Lower leg skin (tissue), 4 donors: ENCODE measurements at regions not wholly inside any gene's neighbourhood (a gene's known extent, or its start where the extent isn't known, plus 50 kb on each side); places are given as distances from the start of the nearest gene placed in this dataset.

Experiments used
- DNase-seq, 2 donors: peaks; one replicate each; pipeline ENCODE4 v3.0.0-alpha.2; 2019; ENCODE audit warnings: low spot score in 2 of 2
- H3K4me3 ChIP-seq: fragments of 200-600 bp; sonication (generic); 2 replicates; pipeline ENCODE4 v1.5.1; 2017; ENCODE audit warnings: mild to moderate bottlenecking, low read depth; ENCODE audit not compliant: poor library complexity, severe bottlenecking
- CTCF ChIP-seq, 3 donors: fragments of 450-650 bp; IDR thresholded peaks; one replicate each; pipeline ENCODE4 v1.5.1; 2016; ENCODE audit warnings: antibody characterized with exemption in 3 of 3, mild to moderate bottlenecking in 3 of 3, moderate library complexity in 2 of 3
- POLR2A ChIP-seq, 2 donors: fragments of 450-650 bp; IDR thresholded peaks; one replicate each; pipeline ENCODE4 v1.6.1; 2016 to 2017; ENCODE audit warnings: antibody characterized with exemption in 2 of 2, mild to moderate bottlenecking in 1 of 2, moderate library complexity in 1 of 2
- WGBS, 2 donors: methylation state at CpG; one replicate each; pipeline ENCODE4 v1.1.5; 2018; 5-methylcytosine and 5-hydroxymethylcytosine counted together
- intact Hi-C: fragments of 100-400 bp; cut with DNase I; formaldehyde crosslinking; loops from one replicate; pipeline ENCODE4 v1.15.0; 2023; ENCODE audit warnings: low total_unique reads

DNA sequence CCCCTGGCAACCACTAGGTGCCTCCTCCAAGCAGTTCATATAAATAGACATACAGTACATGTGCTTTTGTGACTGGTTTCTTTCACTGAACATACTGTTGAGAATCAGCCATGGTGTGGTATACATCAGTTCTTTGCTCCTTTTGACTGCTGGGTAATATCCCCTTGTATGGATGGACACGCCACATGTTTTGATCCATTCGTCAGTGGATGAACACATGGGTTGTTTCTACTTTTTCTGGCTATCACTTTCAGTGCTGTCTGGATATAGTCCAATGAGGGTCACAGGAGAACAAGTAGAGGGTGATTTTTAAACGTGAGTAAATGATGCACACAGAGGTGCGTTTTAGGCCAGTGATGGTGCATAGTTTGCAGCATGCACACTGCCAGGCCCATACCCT, 183.9 kb downstream of the FOXA2 start:
- intact Hi-C loops: no loop called here
- no peak for TF ChIP-seq POLR2A (IDR thresholded peaks at IDR 0.05)
- TF ChIP-seq CTCF (IDR thresholded peaks at IDR 0.05): no peak
- no peak for DNase-seq
- no peak overlapping the region for H3K4me3 ChIP-seq
- WGBS, 2 donors: 82 to 90% methylated on average over 4 of the region's 4 CpGs

GRCh38 chr20:22394583-22394982, 189.8 kb downstream of the FOXA2 start:
- DNase-seq: no peak
- intact Hi-C loops: no loop called here
- no peak for TF ChIP-seq POLR2A (IDR thresholded peaks at IDR 0.05)
- no peak for TF ChIP-seq CTCF (IDR thresholded peaks at IDR 0.05)
- no peak overlapping the region for H3K4me3 ChIP-seq
- WGBS, 2 donors: 83 to 88% methylated on average over 1 of the region's 1 CpG

GRCh38 chr20:22390543-22390903, 193.8 kb downstream of the FOXA2 start:
- intact Hi-C loops: no loop called here

GRCh38 chr20:22389836-22390542, 194.4 kb downstream of the FOXA2 start:
- 53 to 59% methylated on average over 8 of the region's 8 CpGs for WGBS, 2 donors
- intact Hi-C loops: no loop called here
- no peak for DNase-seq

More at GRCh38 chr20:22390543-22390903, 193.8 kb downstream of the FOXA2 start:
- TF ChIP-seq CTCF (IDR thresholded peaks at IDR 0.05): no peak
- no peak for TF ChIP-seq POLR2A (IDR thresholded peaks at IDR 0.05)
- 76 to 82% methylated on average over 5 of the region's 5 CpGs for WGBS, 2 donors
- H3K4me3 ChIP-seq: no peak overlapping the region
- no peak for DNase-seq

DNA sequence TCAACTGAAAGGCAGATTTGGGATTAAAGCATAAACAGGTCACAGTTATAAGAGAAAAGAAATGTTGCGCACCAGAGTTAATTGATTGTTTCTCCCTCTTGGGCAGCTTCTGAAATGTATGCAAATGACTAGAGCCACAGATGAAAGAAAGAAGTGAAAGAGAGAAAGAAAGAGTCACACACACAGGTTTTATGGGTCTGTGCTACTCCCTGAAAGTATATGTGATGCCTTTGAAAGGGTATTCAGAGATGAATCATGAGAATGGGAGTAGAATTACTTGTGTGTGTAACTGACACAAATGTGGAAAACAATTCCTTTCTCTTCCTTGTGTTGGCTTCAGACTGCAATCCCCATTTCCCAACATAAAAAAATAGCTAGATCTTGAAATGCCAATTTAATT, 196.9 kb downstream of the FOXA2 start:
- intact Hi-C loops: no loop called here
- no peak for DNase-seq
- TF ChIP-seq POLR2A (IDR thresholded peaks at IDR 0.05): no peak
- no peak for TF ChIP-seq CTCF (IDR thresholded peaks at IDR 0.05)
- H3K4me3 ChIP-seq: no peak overlapping the region
- 88 to 89% methylated on average over 1 of the region's 1 CpG for WGBS, 2 donors

More at GRCh38 chr20:22389836-22390542, 194.4 kb downstream of the FOXA2 start:
- no peak for TF ChIP-seq POLR2A (IDR thresholded peaks at IDR 0.05)
- no peak for TF ChIP-seq CTCF (IDR thresholded peaks at IDR 0.05)
- no peak overlapping the region for H3K4me3 ChIP-seq

DNA sequence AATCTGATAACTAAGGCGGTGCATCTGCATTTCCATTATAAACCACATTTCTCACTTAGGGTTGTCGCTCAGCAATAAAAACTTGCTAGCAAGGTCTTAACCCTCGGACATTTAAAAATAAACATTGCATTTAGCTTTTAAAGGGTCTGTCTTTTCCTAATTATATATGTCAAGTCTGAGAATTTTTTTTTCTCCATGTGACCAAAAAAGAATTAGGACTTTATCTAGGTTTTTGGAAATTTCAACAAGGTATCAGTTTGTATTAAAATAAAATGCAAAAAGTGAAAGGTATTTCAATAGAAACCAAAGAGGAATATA, 198.1 kb downstream of the FOXA2 start:
- no peak for DNase-seq
- no peak for TF ChIP-seq CTCF (IDR thresholded peaks at IDR 0.05)
- TF ChIP-seq POLR2A (IDR thresholded peaks at IDR 0.05): no peak
- 33 to 60% methylated on average over 3 of the region's 3 CpGs for WGBS, 2 donors
- intact Hi-C loops: no loop called here
- H3K4me3 ChIP-seq: no peak overlapping the region
